ENCODE measurements at regions not wholly inside any gene's neighbourhood (a gene's known extent, or its start where the extent isn't known, plus 50 kb on each side); places are given as distances from the start of the nearest gene placed in this dataset.
"Not testable (repeated sequence)": the region's sequence is repeated elsewhere in the genome, so short reads cannot be mapped to it uniquely, and the experiment has no call there.

GRCh38 chr14:28152453-28153044 is 614.0 kb upstream of the FOXG1 start:
- DNase-seq (ENCODE audit: low spot score): no peak
- ATAC-seq: no peak

- ATAC-seq (no peak), DNase-seq (ENCODE audit: low spot score) (no peak)
Measured at GRCh38 chr14:28157289-28157869, 609.2 kb upstream of the FOXG1 start.

- ATAC-seq (no peak), DNase-seq (ENCODE audit: low spot score) (no peak)
Measured at GRCh38 chr14:28157887-28158791, 608.4 kb upstream of the FOXG1 start.

GRCh38 chr14:28161040-28161439 is 605.5 kb upstream of the FOXG1 start:
- DNase-seq (ENCODE audit: low spot score) (no peak), ATAC-seq (no peak)

GRCh38 chr14:28163233-28163632 is 603.4 kb upstream of the FOXG1 start:
- DNase-seq (ENCODE audit: low spot score): no peak
- ATAC-seq: no peak

GRCh38 chr14:28163897-28164296 is 602.7 kb upstream of the FOXG1 start:
- no peak for ATAC-seq
- no peak for DNase-seq (ENCODE audit: low spot score)

- not testable (repeated sequence) for ATAC-seq; DNase-seq (ENCODE audit: low spot score)
Measured at GRCh38 chr14:28187902-28188830, 578.4 kb upstream of the FOXG1 start.

- ATAC-seq (no peak), DNase-seq (ENCODE audit: low spot score) (no peak)
Measured at GRCh38 chr14:28196878-28197277, 569.7 kb upstream of the FOXG1 start.

GRCh38 chr14:28220391-28220790 is 546.2 kb upstream of the FOXG1 start:
- DNase-seq (ENCODE audit: low spot score) (no peak), ATAC-seq (no peak)

- DNase-seq (ENCODE audit: low spot score): no peak
- no peak for ATAC-seq
Measured at GRCh38 chr14:28240909-28241308, 525.7 kb upstream of the FOXG1 start.

GRCh38 chr14:28242895-28243294 is 523.7 kb upstream of the FOXG1 start:
- DNase-seq (ENCODE audit: low spot score) (no peak), ATAC-seq (peak; percentile 91)

- ATAC-seq (peak; percentile 76), DNase-seq (ENCODE audit: low spot score) (no peak)
Measured at GRCh38 chr14:28243600-28243999, 523.0 kb upstream of the FOXG1 start.

- DNase-seq (ENCODE audit: low spot score) (no peak), ATAC-seq (peak; percentile 65)
Measured at GRCh38 chr14:28245216-28245615, 521.4 kb upstream of the FOXG1 start.

- ATAC-seq (no peak), DNase-seq (ENCODE audit: low spot score) (no peak)
Measured at GRCh38 chr14:28247491-28247890, 519.1 kb upstream of the FOXG1 start.

- DNase-seq (ENCODE audit: low spot score); ATAC-seq: not testable (repeated sequence)
Measured at GRCh38 chr14:28252124-28252523, 514.5 kb upstream of the FOXG1 start.

GRCh38 chr14:28254768-28255167 is 511.8 kb upstream of the FOXG1 start:
- DNase-seq (ENCODE audit: low spot score) (no peak), ATAC-seq (no peak)

GRCh38 chr14:28264306-28264705 is 502.3 kb upstream of the FOXG1 start:
- DNase-seq (ENCODE audit: low spot score) (no peak), ATAC-seq (peak; percentile 42)

- DNase-seq (ENCODE audit: low spot score): peak; percentile 67
- peak; percentile 99 for ATAC-seq
Measured at GRCh38 chr14:28272270-28272669, 494.3 kb upstream of the FOXG1 start.

GRCh38 chr14:28280530-28280929 is 486.1 kb upstream of the FOXG1 start:
- ATAC-seq (peak; percentile 90), DNase-seq (ENCODE audit: low spot score) (no peak)

GRCh38 chr14:28280997-28281598 is 485.5 kb upstream of the FOXG1 start:
- DNase-seq (ENCODE audit: low spot score) (no peak), ATAC-seq (peak; percentile 77)

Measured in left lobe of liver (tissue), 2 donors.